AG09319 (cell line): ENCODE measurements at regions not wholly inside any gene's neighbourhood (a gene's known extent, or its start where the extent isn't known, plus 50 kb on each side); places are given as distances from the start of the nearest gene placed in this dataset.

ENCODE experiments used
- DNase-seq: peaks from one replicate; pipeline ENCODE4 v3.0.0-alpha.2; 2010; ENCODE audit warnings: low read depth; ENCODE audit errors: extremely low read depth
- CTCF ChIP-seq: IDR thresholded peaks from 2 replicates; pipeline ENCODE4 v1.5.1; 2011; ENCODE audit warnings: low read depth, mild to moderate bottlenecking, inconsistent platforms, low read length, moderate library complexity

GRCh38 chr17:5772720-5773119 is 188.4 kb upstream of the NLRP1 start:
- TF ChIP-seq CTCF = no peak
- no peak for DNase-seq

DNA sequence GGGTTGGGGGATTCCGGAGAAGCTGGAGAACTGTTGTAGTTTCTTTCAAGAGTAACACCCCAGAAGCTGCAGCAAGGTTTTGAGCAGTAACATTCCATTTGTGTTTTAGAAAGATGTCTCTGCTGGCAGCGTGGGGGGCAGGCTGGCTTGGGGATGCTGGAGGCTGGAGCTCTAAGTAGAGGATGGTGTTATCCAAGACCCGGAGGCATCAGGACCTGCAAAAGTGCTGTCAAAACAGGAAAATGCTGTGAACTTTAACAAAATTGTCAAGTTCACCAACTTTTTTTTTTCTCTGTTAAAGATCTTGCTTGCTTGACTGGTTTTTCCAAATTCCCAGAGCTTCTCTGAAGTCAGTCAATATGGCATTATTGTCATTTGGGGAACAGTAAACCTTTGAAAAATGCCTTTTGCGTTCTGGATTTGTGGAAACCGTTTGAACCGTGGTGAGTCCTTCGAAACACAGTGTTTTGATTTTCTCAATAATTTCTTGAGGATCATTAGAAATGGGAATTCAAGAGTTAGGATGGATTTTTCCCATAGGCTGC is 189.6 kb upstream of the NLRP1 start:
- TF ChIP-seq CTCF = no peak
- DNase-seq = no peak

DNA sequence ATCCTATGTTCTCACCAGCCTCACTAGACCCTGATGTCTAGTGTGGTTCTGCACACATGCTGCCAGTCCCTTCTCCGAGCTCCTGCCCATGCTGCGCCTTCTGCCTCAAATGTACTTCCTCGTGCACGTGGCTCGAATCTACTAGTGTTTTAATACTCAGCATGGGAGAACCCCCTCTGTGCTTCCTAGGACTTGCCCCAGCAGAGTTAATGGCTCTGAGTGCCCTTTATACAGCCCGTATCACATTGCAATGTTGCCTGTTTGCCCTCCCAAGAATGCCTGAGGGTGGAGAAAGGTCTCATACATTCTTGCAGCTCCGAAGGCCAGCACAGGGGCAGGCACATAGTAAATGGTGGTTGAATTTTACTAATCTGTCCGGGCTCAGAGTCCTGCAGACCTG is 190.8 kb upstream of the NLRP1 start:
- TF ChIP-seq CTCF = no peak
- DNase-seq = no peak

- DNase-seq = no peak
- no peak; the same call in 1 of the 2 replicates for TF ChIP-seq CTCF
Observed at GRCh38 chr17:5780476-5780875, 196.2 kb upstream of the NLRP1 start.

GRCh38 chr17:5781236-5781927 is 197.1 kb upstream of the NLRP1 start:
- DNase-seq = no peak
- no peak for TF ChIP-seq CTCF

- no peak for DNase-seq
- TF ChIP-seq CTCF = no peak
Observed at GRCh38 chr17:5783269-5783668, 199.0 kb upstream of the NLRP1 start.

DNA sequence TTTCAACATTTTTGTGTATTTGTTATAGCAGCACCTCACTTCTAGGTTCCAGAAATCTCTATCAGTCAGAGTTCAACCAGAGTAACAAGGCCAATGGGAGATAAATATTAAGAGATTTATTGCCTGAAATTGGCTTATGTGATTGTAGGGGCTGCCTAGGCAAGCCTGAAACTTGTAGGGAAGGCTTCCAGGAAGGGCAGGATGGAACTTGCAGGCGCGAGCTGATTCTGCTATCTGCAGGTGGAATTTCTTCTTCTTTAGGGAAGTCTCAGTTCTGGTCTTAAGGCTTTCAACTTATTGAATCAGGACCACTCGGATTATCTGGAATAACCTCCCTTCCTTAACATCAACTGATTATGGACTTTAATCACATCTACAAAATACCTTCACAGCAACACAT is 199.5 kb upstream of the NLRP1 start:
- TF ChIP-seq CTCF = no peak
- DNase-seq = no peak
